ENCODE measurements at regions not wholly inside any gene's neighbourhood (a gene's known extent, or its start where the extent isn't known, plus 50 kb on each side); places are given as distances from the start of the nearest gene placed in this dataset.

DNA sequence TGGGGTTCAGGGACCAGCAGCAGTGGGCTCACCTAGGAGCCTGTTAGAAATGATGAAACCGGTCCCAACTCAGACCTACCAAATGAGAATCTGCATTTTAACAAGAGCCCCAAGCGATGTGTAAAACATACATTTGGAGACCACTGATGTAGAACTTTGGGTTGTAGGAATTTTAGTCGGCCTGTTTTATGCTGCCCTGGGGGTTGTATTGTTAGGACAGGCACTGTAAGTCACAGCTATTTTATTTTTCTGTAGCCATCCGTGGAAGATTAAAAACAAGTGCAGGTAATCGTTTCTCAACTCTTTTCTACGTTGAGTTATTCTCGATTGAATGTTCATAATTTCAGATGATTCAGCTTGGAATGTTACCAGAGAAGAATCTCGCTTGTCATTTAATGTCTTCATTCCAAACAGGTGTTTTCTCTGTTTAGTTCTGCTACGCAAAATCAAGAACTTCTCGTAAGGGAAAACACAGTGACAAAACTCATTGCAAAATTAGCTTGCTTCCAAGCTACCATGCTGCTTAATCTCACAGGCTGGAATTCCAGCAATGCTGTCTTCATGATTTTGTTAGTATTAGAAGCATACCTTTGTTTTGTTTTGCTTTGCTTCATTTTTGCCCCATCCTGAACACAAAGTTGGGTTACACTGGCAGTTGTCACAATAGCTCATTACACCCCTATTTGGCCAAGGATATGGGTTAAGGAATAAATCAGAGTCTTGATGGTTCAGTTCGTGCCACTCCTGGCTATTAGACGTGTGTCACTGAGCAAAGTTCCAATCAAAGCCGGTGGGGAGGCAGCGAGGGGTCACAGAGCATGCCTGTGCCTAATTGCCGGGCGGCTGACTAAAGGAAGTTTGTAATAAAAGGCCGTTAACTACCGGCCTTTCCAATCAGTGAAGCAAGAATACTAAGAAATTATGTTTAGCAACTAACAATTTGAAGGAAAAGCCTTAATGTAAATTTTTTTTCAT is 676.9 kb downstream of the GATA3 start:
- Histone ChIP-seq H3K27ac (ENCODE audit: low read depth, low read length) (no peak overlapping the region), H3K4me3 (ENCODE audit: low read depth, low read length) (no peak overlapping the region), H3K9me3 (ENCODE audit: control insufficient read depth, insufficient read depth, low read length) (peaks cover 9% of the 10 kb centered on the region; the same call in 1 of the 2 replicates), H3K27me3 (ENCODE audit: control insufficient read depth, insufficient read depth, low read length) (no peaks in the 10 kb centered on the region)
- POLR2A ChIA-PET: no interaction called here
- CTCF ChIA-PET: no interaction called here
- DNase-seq (ENCODE audit: low read depth, low spot score): no peak
- TF ChIP-seq, protein P1, sequence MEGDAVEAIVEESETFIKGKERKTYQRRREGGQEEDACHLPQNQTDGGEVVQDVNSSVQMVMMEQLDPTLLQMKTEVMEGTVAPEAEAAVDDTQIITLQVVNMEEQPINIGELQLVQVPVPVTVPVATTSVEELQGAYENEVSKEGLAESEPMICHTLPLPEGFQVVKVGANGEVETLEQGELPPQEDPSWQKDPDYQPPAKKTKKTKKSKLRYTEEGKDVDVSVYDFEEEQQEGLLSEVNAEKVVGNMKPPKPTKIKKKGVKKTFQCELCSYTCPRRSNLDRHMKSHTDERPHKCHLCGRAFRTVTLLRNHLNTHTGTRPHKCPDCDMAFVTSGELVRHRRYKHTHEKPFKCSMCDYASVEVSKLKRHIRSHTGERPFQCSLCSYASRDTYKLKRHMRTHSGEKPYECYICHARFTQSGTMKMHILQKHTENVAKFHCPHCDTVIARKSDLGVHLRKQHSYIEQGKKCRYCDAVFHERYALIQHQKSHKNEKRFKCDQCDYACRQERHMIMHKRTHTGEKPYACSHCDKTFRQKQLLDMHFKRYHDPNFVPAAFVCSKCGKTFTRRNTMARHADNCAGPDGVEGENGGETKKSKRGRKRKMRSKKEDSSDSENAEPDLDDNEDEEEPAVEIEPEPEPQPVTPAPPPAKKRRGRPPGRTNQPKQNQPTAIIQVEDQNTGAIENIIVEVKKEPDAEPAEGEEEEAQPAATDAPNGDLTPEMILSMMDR (IDR thresholded peaks at IDR 0.05; ENCODE audit: low read depth, low read length): no peak

DNA sequence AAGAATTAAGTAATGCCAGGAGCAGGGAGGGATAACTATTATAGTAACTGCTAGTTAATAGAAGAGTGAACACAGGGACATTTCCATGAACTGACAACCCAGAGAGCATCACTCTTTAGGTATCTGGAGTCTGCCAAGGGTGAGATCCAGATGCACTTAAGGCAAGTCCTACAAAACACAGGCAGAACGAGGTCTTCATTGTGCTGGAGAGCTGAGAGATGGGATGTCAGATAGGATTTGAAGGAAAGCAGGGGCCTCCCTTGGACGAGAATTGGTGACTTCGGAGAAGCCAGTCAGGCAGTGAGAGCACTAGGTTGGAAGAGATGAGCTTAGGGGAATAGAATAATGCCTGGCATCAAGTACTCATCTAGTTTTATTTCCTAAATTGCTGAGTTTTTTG is 684.5 kb downstream of the GATA3 start:
- TF ChIP-seq, protein P1 (IDR thresholded peaks at IDR 0.05; ENCODE audit: low read depth, low read length): no peak
- H3K9me3 ChIP-seq (ENCODE audit: control insufficient read depth, insufficient read depth, low read length): peaks cover 18% of the 10 kb centered on the region
- H3K4me3 ChIP-seq (ENCODE audit: low read depth, low read length): no peak overlapping the region
- ChIA-PET CTCF (no interaction called here), POLR2A (no interaction called here)
- no peaks in the 10 kb centered on the region for H3K27me3 ChIP-seq (ENCODE audit: control insufficient read depth, insufficient read depth, low read length)
- no peak for DNase-seq (ENCODE audit: low read depth, low spot score)
- H3K27ac ChIP-seq (ENCODE audit: low read depth, low read length): no peak overlapping the region

DNA sequence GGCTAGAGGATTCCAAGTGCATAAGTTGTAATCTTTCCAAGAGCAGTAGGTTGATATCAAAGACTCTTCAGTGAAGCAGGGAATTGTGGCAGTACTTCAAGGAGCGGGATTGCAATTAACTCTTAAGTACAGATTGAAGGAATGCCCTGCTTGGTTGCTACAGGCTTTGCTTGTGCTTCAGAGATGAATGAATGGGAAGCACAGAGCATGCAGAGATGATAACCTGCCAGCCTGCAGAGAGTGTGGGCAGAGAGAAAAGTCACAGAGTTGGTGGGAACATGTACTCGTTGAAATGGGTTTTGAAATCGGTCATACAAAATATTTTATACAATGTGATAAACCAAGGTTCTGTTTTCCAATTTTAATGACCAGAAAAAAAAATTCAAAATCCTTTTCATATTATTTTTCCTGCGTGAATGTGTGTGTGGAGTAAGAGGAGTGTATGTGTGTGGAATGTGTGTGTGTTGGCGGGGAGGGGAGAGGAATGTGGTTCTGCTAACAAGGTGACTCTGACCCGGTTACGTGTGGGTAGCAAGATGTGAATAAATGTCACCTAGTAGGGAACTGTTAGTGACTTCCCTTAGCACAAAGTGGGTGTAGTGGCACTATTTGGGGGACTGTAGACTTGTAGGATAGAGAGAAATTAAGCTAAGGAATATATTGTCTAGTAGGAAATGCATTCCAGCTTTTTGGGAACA is 697.8 kb downstream of the GATA3 start:
- Histone ChIP-seq H3K27ac (ENCODE audit: low read depth, low read length) (no peak overlapping the region), H3K9me3 (ENCODE audit: control insufficient read depth, insufficient read depth, low read length) (peaks cover 9% of the 10 kb centered on the region), H3K27me3 (ENCODE audit: control insufficient read depth, insufficient read depth, low read length) (no peaks in the 10 kb centered on the region), H3K4me3 (ENCODE audit: low read depth, low read length) (no peak overlapping the region)
- CTCF ChIA-PET: no interaction called here
- no peak for DNase-seq (ENCODE audit: low read depth, low spot score)
- TF ChIP-seq, protein P1 (IDR thresholded peaks at IDR 0.05; ENCODE audit: low read depth, low read length): no peak
- POLR2A ChIA-PET: no interaction called here

DNA sequence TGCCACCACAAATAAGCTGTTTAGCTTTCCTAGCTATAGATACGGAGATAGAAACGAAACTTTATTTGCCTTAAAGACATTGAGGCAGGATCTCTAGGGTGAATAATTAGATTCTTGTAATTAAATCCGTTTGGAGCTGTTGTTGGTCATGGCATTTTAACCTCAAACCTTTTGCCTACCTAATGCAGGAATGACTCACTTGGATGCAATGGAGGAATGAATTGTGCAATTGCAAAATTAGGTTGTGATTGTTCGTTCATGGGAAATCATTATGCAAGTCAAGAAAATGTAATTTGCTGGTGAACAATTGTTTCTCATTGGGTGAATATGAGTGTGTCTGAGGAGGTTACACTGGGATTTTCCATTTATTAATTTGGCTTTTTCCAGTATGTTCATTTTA is 703.5 kb downstream of the GATA3 start:
- Histone ChIP-seq H3K9me3 (ENCODE audit: control insufficient read depth, insufficient read depth, low read length) (peaks cover 4% of the 10 kb centered on the region), H3K27me3 (ENCODE audit: control insufficient read depth, insufficient read depth, low read length) (no peaks in the 10 kb centered on the region), H3K27ac (ENCODE audit: low read depth, low read length) (no peak overlapping the region), H3K4me3 (ENCODE audit: low read depth, low read length) (no peak overlapping the region)
- CTCF ChIA-PET: no interaction called here
- POLR2A ChIA-PET: no interaction called here
- DNase-seq (ENCODE audit: low read depth, low spot score): no peak
- TF ChIP-seq, protein P1 (IDR thresholded peaks at IDR 0.05; ENCODE audit: low read depth, low read length): no peak

DNA sequence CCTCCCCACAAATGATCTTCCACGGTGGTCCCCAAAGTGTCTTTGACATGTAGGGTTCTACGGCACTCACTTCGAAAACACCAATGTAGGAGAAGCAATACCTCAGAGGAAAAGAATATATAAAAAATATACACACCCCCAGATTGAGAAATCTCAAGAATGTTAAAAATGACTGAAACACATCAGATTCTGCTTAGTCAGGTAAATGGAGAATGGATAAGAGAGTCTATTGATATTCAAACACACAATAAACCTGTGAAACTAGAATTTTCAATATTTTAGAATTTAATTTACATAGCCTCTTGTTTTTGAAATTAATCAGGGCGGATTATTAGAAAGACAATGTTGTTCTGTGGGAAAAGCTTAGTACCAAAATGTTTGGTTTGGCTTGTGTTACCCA is 712.4 kb downstream of the GATA3 start:
- H3K27ac ChIP-seq (ENCODE audit: low read depth, low read length): no peak overlapping the region
- no peak overlapping the region for H3K4me3 ChIP-seq (ENCODE audit: low read depth, low read length)
- H3K27me3 ChIP-seq (ENCODE audit: control insufficient read depth, insufficient read depth, low read length): no peaks in the 10 kb centered on the region
- POLR2A ChIA-PET: no interaction called here
- DNase-seq (ENCODE audit: low read depth, low spot score): no peak
- TF ChIP-seq, protein P1 (IDR thresholded peaks at IDR 0.05; ENCODE audit: low read depth, low read length): no peak
- no peaks in the 10 kb centered on the region for H3K9me3 ChIP-seq (ENCODE audit: control insufficient read depth, insufficient read depth, low read length)
- CTCF ChIA-PET: no interaction called here

Data from AG04450 (cell line).